ENCODE measurements at regions not wholly inside any gene's neighbourhood (a gene's known extent, or its start where the extent isn't known, plus 50 kb on each side); places are given as distances from the start of the nearest gene placed in this dataset.

DNA sequence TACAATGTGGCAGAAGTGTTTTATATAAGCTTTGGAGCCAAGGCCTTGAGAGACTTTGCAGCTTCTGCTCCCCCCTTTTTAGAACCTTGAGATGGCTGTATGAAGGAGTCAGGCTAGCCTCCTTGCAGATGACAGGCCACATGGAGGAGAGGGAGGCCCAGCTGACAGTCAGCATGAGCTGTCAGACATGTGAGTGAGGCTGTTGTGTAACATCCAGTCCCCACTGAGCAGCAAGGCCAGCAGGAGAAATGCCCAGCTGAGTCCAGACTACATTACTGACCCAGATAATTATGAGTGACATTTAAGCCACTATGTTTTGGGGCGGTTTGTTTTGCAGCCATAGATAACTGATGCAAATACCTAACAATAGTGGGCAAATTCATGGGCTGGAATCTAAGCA is 515.3 kb upstream of the ARX start:
- no peak for DNase-seq (ENCODE audit: low spot score)
- Histone ChIP-seq H3K36me3 (ENCODE audit: insufficient read depth, low read length, poor library complexity, severe bottlenecking) (no peaks in the 10 kb centered on the region), H3K27ac (ENCODE audit: low read depth, low read length, poor library complexity, severe bottlenecking) (no peak overlapping the region), H3K4me1 (ENCODE audit: insufficient read depth, low read length, poor library complexity, severe bottlenecking) (no peaks in the 10 kb centered on the region), H3K27me3 (replicated peaks; ENCODE audit: insufficient read depth, low read depth, low read length, poor library complexity) (peaks cover 10% of the 10 kb centered on the region), H3K9me3 (ENCODE audit: low read depth, low read length, poor library complexity, severe bottlenecking) (no peaks in the 10 kb centered on the region), H3K4me3 (ENCODE audit: low read depth, low read length, poor library complexity, severe bottlenecking) (no peak overlapping the region)
- ChIA-PET CTCF (no interaction called here), POLR2A (ENCODE audit: low non-redundant PET) (no interaction called here)
- BruUV-seq (replicated peaks), result no TSS peak
- intact Hi-C loops (cut with micrococcal nuclease; ENCODE audit: unreplicated experiment), result no loop called here
- TF ChIP-seq, protein P1, sequence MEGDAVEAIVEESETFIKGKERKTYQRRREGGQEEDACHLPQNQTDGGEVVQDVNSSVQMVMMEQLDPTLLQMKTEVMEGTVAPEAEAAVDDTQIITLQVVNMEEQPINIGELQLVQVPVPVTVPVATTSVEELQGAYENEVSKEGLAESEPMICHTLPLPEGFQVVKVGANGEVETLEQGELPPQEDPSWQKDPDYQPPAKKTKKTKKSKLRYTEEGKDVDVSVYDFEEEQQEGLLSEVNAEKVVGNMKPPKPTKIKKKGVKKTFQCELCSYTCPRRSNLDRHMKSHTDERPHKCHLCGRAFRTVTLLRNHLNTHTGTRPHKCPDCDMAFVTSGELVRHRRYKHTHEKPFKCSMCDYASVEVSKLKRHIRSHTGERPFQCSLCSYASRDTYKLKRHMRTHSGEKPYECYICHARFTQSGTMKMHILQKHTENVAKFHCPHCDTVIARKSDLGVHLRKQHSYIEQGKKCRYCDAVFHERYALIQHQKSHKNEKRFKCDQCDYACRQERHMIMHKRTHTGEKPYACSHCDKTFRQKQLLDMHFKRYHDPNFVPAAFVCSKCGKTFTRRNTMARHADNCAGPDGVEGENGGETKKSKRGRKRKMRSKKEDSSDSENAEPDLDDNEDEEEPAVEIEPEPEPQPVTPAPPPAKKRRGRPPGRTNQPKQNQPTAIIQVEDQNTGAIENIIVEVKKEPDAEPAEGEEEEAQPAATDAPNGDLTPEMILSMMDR (conservative IDR thresholded peaks at IDR 0.05; ENCODE audit: low read depth, low read length), result no peak
- no peak for TF ChIP-seq EZH2 (IDR thresholded peaks at IDR 0.05; ENCODE audit: borderline replicate concordance, low read depth, low read length, poor library complexity, severe bottlenecking)

DNA sequence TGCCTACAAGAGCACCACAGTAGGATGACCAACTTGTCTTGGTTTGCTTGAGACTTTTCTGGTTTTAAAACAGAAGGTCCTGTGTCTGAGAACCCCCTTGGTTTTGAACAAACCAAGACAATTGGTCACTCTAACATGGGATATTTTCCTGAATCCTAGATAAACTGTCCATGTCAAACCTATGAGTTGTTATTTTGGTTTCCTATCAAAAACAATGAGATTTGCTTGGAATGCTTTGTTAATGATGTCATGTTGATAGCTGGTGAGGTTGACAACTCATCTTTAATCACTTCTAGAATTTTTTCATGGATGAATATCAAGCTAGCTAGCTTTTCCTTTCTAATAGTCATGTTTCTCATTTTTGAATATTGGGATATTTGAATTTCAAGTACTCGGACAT is 518.3 kb upstream of the ARX start:
- CTCF ChIA-PET, result no interaction called here
- TF ChIP-seq, protein P1 (conservative IDR thresholded peaks at IDR 0.05; ENCODE audit: low read depth, low read length), result no peak
- TF ChIP-seq EZH2 (IDR thresholded peaks at IDR 0.05; ENCODE audit: borderline replicate concordance, low read depth, low read length, poor library complexity, severe bottlenecking), result no peak
- DNase-seq (ENCODE audit: low spot score), result no peak
- Histone ChIP-seq H3K36me3 (ENCODE audit: insufficient read depth, low read length, poor library complexity, severe bottlenecking) (no peaks in the 10 kb centered on the region), H3K9me3 (ENCODE audit: low read depth, low read length, poor library complexity, severe bottlenecking) (no peaks in the 10 kb centered on the region), H3K27ac (ENCODE audit: low read depth, low read length, poor library complexity, severe bottlenecking) (no peak overlapping the region), H3K27me3 (replicated peaks; ENCODE audit: insufficient read depth, low read depth, low read length, poor library complexity) (peaks cover 4% of the 10 kb centered on the region), H3K4me3 (ENCODE audit: low read depth, low read length, poor library complexity, severe bottlenecking) (no peak overlapping the region), H3K4me1 (ENCODE audit: insufficient read depth, low read length, poor library complexity, severe bottlenecking) (no peaks in the 10 kb centered on the region)
- POLR2A ChIA-PET (ENCODE audit: low non-redundant PET), result no interaction called here
- BruUV-seq (replicated peaks), result no TSS peak
- intact Hi-C loops (cut with micrococcal nuclease; ENCODE audit: unreplicated experiment), result no loop called here

DNA sequence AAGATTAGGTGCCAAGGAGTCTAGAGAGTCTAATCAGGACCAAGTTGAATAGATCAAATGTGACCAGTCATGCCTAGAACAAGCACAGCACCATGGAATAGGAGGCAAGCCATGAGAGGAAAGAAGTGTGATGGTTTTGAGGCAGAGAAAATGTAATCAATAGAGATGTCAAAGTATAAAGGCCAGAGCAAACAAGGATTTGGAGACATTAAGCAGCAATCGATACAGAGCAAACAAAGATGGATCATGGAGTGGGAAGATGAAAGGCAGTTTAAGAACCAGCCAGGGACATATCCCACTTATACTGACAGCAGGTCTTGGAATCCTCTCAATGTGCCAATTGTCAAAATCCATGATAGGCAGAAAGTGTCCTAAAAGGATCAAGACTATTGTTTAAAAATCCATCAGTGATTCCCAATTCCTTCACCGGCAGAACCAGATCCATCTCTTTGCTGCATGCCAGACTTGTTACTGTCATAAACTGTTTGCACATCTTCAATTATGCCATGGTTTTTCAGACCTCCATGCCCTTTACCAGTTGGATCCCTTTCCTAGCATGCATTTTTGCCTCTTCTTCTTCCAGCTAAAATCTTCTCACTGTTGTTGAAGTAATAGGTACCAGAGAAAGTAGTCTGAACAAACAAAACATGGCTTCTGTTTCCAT is 520.7 kb upstream of the ARX start:
- H3K36me3 ChIP-seq (ENCODE audit: insufficient read depth, low read length, poor library complexity, severe bottlenecking), result no peaks in the 10 kb centered on the region
- BruUV-seq (replicated peaks), result no TSS peak

More for the DNA sequence above, 520.7 kb upstream of the ARX start:
- DNase-seq (ENCODE audit: low spot score), result no peak
- no peak for TF ChIP-seq EZH2 (IDR thresholded peaks at IDR 0.05; ENCODE audit: borderline replicate concordance, low read depth, low read length, poor library complexity, severe bottlenecking)
- TF ChIP-seq, protein P1 (conservative IDR thresholded peaks at IDR 0.05; ENCODE audit: low read depth, low read length), result no peak
- Histone ChIP-seq H3K27ac (ENCODE audit: low read depth, low read length, poor library complexity, severe bottlenecking) (no peak overlapping the region), H3K4me1 (ENCODE audit: insufficient read depth, low read length, poor library complexity, severe bottlenecking) (no peaks in the 10 kb centered on the region), H3K27me3 (replicated peaks; ENCODE audit: insufficient read depth, low read depth, low read length, poor library complexity) (peaks cover 4% of the 10 kb centered on the region), H3K4me3 (ENCODE audit: low read depth, low read length, poor library complexity, severe bottlenecking) (no peak overlapping the region), H3K9me3 (ENCODE audit: low read depth, low read length, poor library complexity, severe bottlenecking) (no peaks in the 10 kb centered on the region)
- ChIA-PET POLR2A (ENCODE audit: low non-redundant PET) (no interaction called here), CTCF (no interaction called here)
- intact Hi-C loops (cut with micrococcal nuclease; ENCODE audit: unreplicated experiment), result no loop called here
